CD14-positive monocyte (primary cell): ENCODE measurements at regions not wholly inside any gene's neighbourhood (a gene's known extent, or its start where the extent isn't known, plus 50 kb on each side); places are given as distances from the start of the nearest gene placed in this dataset.

Experiments
- DNase-seq, 3 donors: peaks; one replicate each; pipeline ENCODE4 v3.0.0-alpha.2; 2011 to 2022
- H2AFZ ChIP-seq: 2 replicates; pipeline ENCODE4 v1.6.0; 2012; ENCODE audit warnings: mild to moderate bottlenecking, low read depth, low read length, inconsistent platforms; ENCODE audit not compliant: insufficient read depth, poor library complexity, severe bottlenecking
- H3K27ac ChIP-seq, 2 donors: 1 replicate in 1 of 2; 2 replicates in 1 of 2; pipeline ENCODE4 v1.5.1; 2012 to 2013; ENCODE audit warnings: low read length in 2 of 2, control low read depth in 1 of 2, inconsistent platforms in 1 of 2, low read depth in 1 of 2, mild to moderate bottlenecking in 1 of 2
- H3K27me3 ChIP-seq, 2 donors: one replicate each; pipeline versions ENCODE4 v1.6.0 to v1.6.1; 2011 to 2013; ENCODE audit warnings: low read length in 2 of 2; ENCODE audit not compliant: control insufficient read depth in 2 of 2, insufficient read depth in 2 of 2
- H3K36me3 ChIP-seq, 2 donors: replicated peaks in 1 of 2; 1 replicate in 1 of 2; 2 replicates in 1 of 2; pipeline versions ENCODE4 v1.5.1 to v1.6.1; 2012 to 2013; ENCODE audit warnings: low read length in 2 of 2, control low read depth in 1 of 2, inconsistent platforms in 1 of 2, mild to moderate bottlenecking in 1 of 2; ENCODE audit not compliant: insufficient read depth in 2 of 2, control insufficient read depth in 1 of 2
- H3K4me1 ChIP-seq, 2 donors: 1 replicate in 1 of 2; 2 replicates in 1 of 2; pipeline versions ENCODE4 v1.5.1 to v1.6.1; 2012 to 2013; ENCODE audit warnings: low read length in 2 of 2, control low read depth in 1 of 2, inconsistent platforms in 1 of 2, mild to moderate bottlenecking in 1 of 2, moderate library complexity in 1 of 2; ENCODE audit not compliant: insufficient read depth in 2 of 2, control insufficient read depth in 1 of 2
- H3K4me2 ChIP-seq: replicated peaks from 2 replicates; pipeline ENCODE3; 2012; ENCODE audit warnings: low read length, moderate library complexity, mild to moderate bottlenecking; ENCODE audit not compliant: poor library complexity, severe bottlenecking; ENCODE audit errors: extremely low read depth
- H3K4me3 ChIP-seq, 3 experiments: fragments of 200-600 bp in 1 of 3; sonication (generic) in 1 of 3; replicated peaks in 1 of 3; 1 replicate in 2 of 3; 2 replicates in 1 of 3; pipeline ENCODE4 v1.5.1; 2011 to 2013; ENCODE audit warnings: low read length in 3 of 3, mild to moderate bottlenecking in 3 of 3, control low read depth in 2 of 3, low read depth in 2 of 3, inconsistent platforms in 1 of 3, moderate library complexity in 1 of 3
- H3K79me2 ChIP-seq: 2 replicates; pipeline ENCODE4 v1.6.0; 2012; ENCODE audit warnings: mild to moderate bottlenecking, control low read depth, inconsistent platforms, low read length, moderate library complexity; ENCODE audit not compliant: insufficient read depth
- H3K9ac ChIP-seq: 2 replicates; pipeline ENCODE4 v1.6.0; 2017; ENCODE audit warnings: low read length, mild to moderate bottlenecking; ENCODE audit not compliant: insufficient read depth, poor library complexity, severe bottlenecking
- H3K9me3 ChIP-seq, 2 donors: replicated peaks in 1 of 2; 1 replicate in 1 of 2; 2 replicates in 1 of 2; pipeline versions ENCODE4 v1.5.1 to v1.6.1; 2012 to 2013; ENCODE audit warnings: low read length in 2 of 2, control low read depth in 1 of 2; ENCODE audit not compliant: control insufficient read depth in 1 of 2, insufficient read depth in 1 of 2
- H4K20me1 ChIP-seq: 2 replicates; pipeline ENCODE4 v1.6.0; 2012; ENCODE audit warnings: mild to moderate bottlenecking, low read length, control low read depth, moderate library complexity; ENCODE audit not compliant: insufficient read depth
- H3K27ac Mint-ChIP-seq, 7 donors: one replicate each; pipeline ENCODE4 v1.8.0; 2020; ENCODE audit warnings: mild to moderate bottlenecking in 7 of 7, mixed read lengths in 7 of 7, moderate library complexity in 6 of 7, inconsistent platforms in 2 of 7
- H3K27me3 Mint-ChIP-seq, 3 donors: one replicate each; pipeline ENCODE4 v1.8.0; 2021 to 2022; ENCODE audit warnings: low read depth in 3 of 3, mild to moderate bottlenecking in 3 of 3, mixed read lengths in 3 of 3, moderate library complexity in 3 of 3, inconsistent platforms in 1 of 3
- H3K36me3 Mint-ChIP-seq, 2 donors: one replicate each; pipeline ENCODE4 v1.8.0; 2020; ENCODE audit warnings: mixed read lengths in 2 of 2, inconsistent platforms in 1 of 2, mild to moderate bottlenecking in 1 of 2
- H3K4me1 Mint-ChIP-seq: one replicate; pipeline ENCODE4 v1.8.0; 2020; ENCODE audit warnings: mild to moderate bottlenecking, mixed read lengths
- H3K4me3 Mint-ChIP-seq, 2 donors: one replicate each; pipeline ENCODE4 v1.8.0; 2020; ENCODE audit warnings: mild to moderate bottlenecking in 2 of 2, mixed read lengths in 2 of 2, moderate library complexity in 1 of 2
- H3K9me3 Mint-ChIP-seq, 7 donors: one replicate each; pipeline ENCODE4 v1.8.0; 2020 to 2022; ENCODE audit warnings: mixed read lengths in 7 of 7, mild to moderate bottlenecking in 6 of 7, moderate library complexity in 6 of 7, inconsistent platforms in 2 of 7
- WGBS: methylation state at CpG from one replicate; pipeline ENCODE4 v1.1.5; 2013; ENCODE audit warnings: missing lambda C conversion rate; ENCODE audit not compliant: insufficient coverage; 5-methylcytosine and 5-hydroxymethylcytosine counted together
- intact Hi-C, 2 donors: fragments of 100-400 bp; cut with micrococcal nuclease; formaldehyde crosslinking; loops; one replicate each; pipeline versions ENCODE4 v1.15.0 to v1.15.1; 2023
- TF ChIP-seq, protein P1 (sequence below): fragments of 200-600 bp; IDR thresholded peaks from one replicate; pipeline ENCODE4 v1.8.0; 2022; ENCODE audit warnings: antibody characterized with exemption, mild to moderate bottlenecking

GRCh38 chr2:145925591-145925990 lies 1405.7 kb upstream of the ZEB2 start:
- Histone ChIP-seq H3K9ac (no peak overlapping the region), H3K36me3 (no peaks in the 10 kb centered on the region), H3K4me1 (no peaks in the 10 kb centered on the region), H3K27me3 (no peaks in the 10 kb centered on the region), H4K20me1 (no peaks in the 10 kb centered on the region), H3K27ac (no peak overlapping the region), H2AFZ (no peak overlapping the region), H3K4me3 (no peak overlapping the region), H3K4me2 (no peak overlapping the region), H3K79me2 (no peaks in the 10 kb centered on the region), H3K9me3 (no peaks in the 10 kb centered on the region)
- peaks cover 0 to 5% (median under 1%) of the 10 kb centered on the region in 3 donors for H3K27me3 Mint-ChIP-seq
- intact Hi-C loops = no loop called here
- no peaks in the 10 kb centered on the region for H3K9me3 Mint-ChIP-seq
- H3K36me3 Mint-ChIP-seq = no peaks in the 10 kb centered on the region
- no peak overlapping the region for H3K27ac Mint-ChIP-seq
- no peak overlapping the region for H3K4me3 Mint-ChIP-seq
- no CpG with 5 or more reads among the region's 4 CpGs for WGBS
- DNase-seq = no peak
- no peaks in the 10 kb centered on the region for H3K4me1 Mint-ChIP-seq
- TF ChIP-seq, protein P1, sequence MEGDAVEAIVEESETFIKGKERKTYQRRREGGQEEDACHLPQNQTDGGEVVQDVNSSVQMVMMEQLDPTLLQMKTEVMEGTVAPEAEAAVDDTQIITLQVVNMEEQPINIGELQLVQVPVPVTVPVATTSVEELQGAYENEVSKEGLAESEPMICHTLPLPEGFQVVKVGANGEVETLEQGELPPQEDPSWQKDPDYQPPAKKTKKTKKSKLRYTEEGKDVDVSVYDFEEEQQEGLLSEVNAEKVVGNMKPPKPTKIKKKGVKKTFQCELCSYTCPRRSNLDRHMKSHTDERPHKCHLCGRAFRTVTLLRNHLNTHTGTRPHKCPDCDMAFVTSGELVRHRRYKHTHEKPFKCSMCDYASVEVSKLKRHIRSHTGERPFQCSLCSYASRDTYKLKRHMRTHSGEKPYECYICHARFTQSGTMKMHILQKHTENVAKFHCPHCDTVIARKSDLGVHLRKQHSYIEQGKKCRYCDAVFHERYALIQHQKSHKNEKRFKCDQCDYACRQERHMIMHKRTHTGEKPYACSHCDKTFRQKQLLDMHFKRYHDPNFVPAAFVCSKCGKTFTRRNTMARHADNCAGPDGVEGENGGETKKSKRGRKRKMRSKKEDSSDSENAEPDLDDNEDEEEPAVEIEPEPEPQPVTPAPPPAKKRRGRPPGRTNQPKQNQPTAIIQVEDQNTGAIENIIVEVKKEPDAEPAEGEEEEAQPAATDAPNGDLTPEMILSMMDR = no peak

DNA sequence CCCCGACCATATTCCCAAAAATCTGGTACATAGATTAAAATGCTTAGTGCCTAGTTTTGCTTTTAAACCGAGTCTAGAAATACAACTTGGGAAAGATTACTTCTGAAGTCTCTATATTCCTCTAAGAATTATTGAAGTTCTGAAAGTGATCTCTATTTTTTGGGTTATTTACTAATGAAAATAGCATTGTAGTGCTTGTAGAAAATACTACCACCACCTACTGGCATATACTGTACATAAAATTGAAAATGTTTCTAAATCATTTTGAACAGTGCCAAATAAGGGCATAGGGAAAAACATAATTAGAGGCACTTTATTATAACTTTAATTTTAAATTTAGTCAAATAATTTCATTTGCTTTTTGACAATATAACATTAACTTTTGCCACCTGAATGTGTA lies 1399.6 kb upstream of the ZEB2 start:
- Mint-ChIP-seq H3K9me3 (peaks cover 0 to 2% (median 0%) of the 10 kb centered on the region in 7 donors), H3K27me3 (peaks cover 0 to 5% (median 0%) of the 10 kb centered on the region in 3 donors), H3K4me3 (no peak overlapping the region), H3K27ac (no peak overlapping the region), H3K36me3 (no peaks in the 10 kb centered on the region), H3K4me1 (no peaks in the 10 kb centered on the region)
- WGBS = no CpG with 5 or more reads among the region's 2 CpGs
- TF ChIP-seq, protein P1 = no peak
- Histone ChIP-seq H3K9me3 (no peaks in the 10 kb centered on the region), H2AFZ (no peak overlapping the region), H3K36me3 (no peaks in the 10 kb centered on the region), H3K4me1 (no peaks in the 10 kb centered on the region), H3K27ac (no peak overlapping the region), H4K20me1 (no peaks in the 10 kb centered on the region), H3K27me3 (no peaks in the 10 kb centered on the region), H3K4me3 (no peak overlapping the region), H3K4me2 (no peak overlapping the region), H3K9ac (no peak overlapping the region), H3K79me2 (no peaks in the 10 kb centered on the region)
- no peak for DNase-seq
- intact Hi-C loops = no loop called here
